ENCODE measurements at regions not wholly inside any gene's neighbourhood (a gene's known extent, or its start where the extent isn't known, plus 50 kb on each side); places are given as distances from the start of the nearest gene placed in this dataset.

- TF ChIP-seq CTCF (IDR thresholded peaks at IDR 0.05) (no peak), POLR2A (IDR thresholded peaks at IDR 0.05) (no peak)
Observed at GRCh38 chr10:105409370-105409769, 768.3 kb downstream of the SORCS3 start.

Data from lower leg skin (tissue), 3 donors.